Progenitor cell of endocrine pancreas (in vitro differentiated cells): ENCODE measurements at regions not wholly inside any gene's neighbourhood (a gene's known extent, or its start where the extent isn't known, plus 50 kb on each side); places are given as distances from the start of the nearest gene placed in this dataset.

Experiments used
- DNase-seq: peaks from one replicate; pipeline ENCODE4 v3.0.0; 2021; ENCODE audit warnings: low spot score; ENCODE audit not compliant: unreplicated experiment
- H3K27ac Mint-ChIP-seq: 2 replicates; pipeline ENCODE4 v1.8.0; 2021; ENCODE audit warnings: mild to moderate bottlenecking, moderate library complexity, mixed read lengths
- H3K27me3 Mint-ChIP-seq: 2 replicates; pipeline ENCODE4 v1.8.0; 2021; ENCODE audit warnings: mixed read lengths
- H3K36me3 Mint-ChIP-seq: 2 replicates; pipeline ENCODE4 v1.8.0; 2022; ENCODE audit warnings: mixed read lengths; ENCODE audit not compliant: insufficient read depth
- H3K4me1 Mint-ChIP-seq: 2 replicates; pipeline ENCODE4 v1.8.0; 2021; ENCODE audit warnings: low read depth, mixed read lengths
- H3K4me3 Mint-ChIP-seq: 2 replicates; pipeline ENCODE4 v1.8.0; 2021; ENCODE audit warnings: low read depth, mild to moderate bottlenecking, moderate library complexity, mixed read lengths
- H3K9me3 Mint-ChIP-seq: 2 replicates; pipeline ENCODE4 v1.8.0; 2021; ENCODE audit warnings: low read depth, mixed read lengths
- CTCF ChIP-seq: fragments of 200-600 bp; sonication (generic); IDR thresholded peaks from one replicate; pipeline ENCODE4 v1.5.0; 2021; ENCODE audit warnings: antibody characterized with exemption, mild to moderate bottlenecking; ENCODE audit not compliant: unreplicated experiment

GRCh38 chr3:177983320-177983719, 552.9 kb upstream of the KCNMB2 start:
- no peaks in the 10 kb centered on the region for H3K4me1 Mint-ChIP-seq
- no peaks in the 10 kb centered on the region for H3K36me3 Mint-ChIP-seq
- no peak overlapping the region for H3K27ac Mint-ChIP-seq
- H3K4me3 Mint-ChIP-seq: no peak overlapping the region
- TF ChIP-seq CTCF: no peak
- H3K27me3 Mint-ChIP-seq: no peaks in the 10 kb centered on the region
- no peak for DNase-seq
- H3K9me3 Mint-ChIP-seq: no peaks in the 10 kb centered on the region

GRCh38 chr3:177992993-177993970, 543.0 kb upstream of the KCNMB2 start:
- H3K27ac Mint-ChIP-seq: no peak overlapping the region

GRCh38 chr3:177994976-177995375, 541.3 kb upstream of the KCNMB2 start:
- H3K4me3 Mint-ChIP-seq: no peak overlapping the region
- H3K27ac Mint-ChIP-seq: no peak overlapping the region
- H3K36me3 Mint-ChIP-seq: no peaks in the 10 kb centered on the region
- H3K9me3 Mint-ChIP-seq: peaks cover 6% of the 10 kb centered on the region
- no peaks in the 10 kb centered on the region for H3K27me3 Mint-ChIP-seq
- DNase-seq: no peak
- no peak for TF ChIP-seq CTCF
- H3K4me1 Mint-ChIP-seq: peaks cover 2% of the 10 kb centered on the region

More at GRCh38 chr3:177992993-177993970, 543.0 kb upstream of the KCNMB2 start:
- no peaks in the 10 kb centered on the region for H3K27me3 Mint-ChIP-seq
- H3K4me1 Mint-ChIP-seq: peaks cover 2% of the 10 kb centered on the region
- H3K4me3 Mint-ChIP-seq: no peak overlapping the region
- no peak for DNase-seq
- no peaks in the 10 kb centered on the region for H3K9me3 Mint-ChIP-seq
- H3K36me3 Mint-ChIP-seq: no peaks in the 10 kb centered on the region
- TF ChIP-seq CTCF: no peak

- H3K36me3 Mint-ChIP-seq: no peaks in the 10 kb centered on the region
- no peak for DNase-seq
- no peak for TF ChIP-seq CTCF
- peaks cover 2% of the 10 kb centered on the region for H3K4me1 Mint-ChIP-seq
- no peak overlapping the region for H3K4me3 Mint-ChIP-seq
- no peaks in the 10 kb centered on the region for H3K27me3 Mint-ChIP-seq
- peaks cover 6% of the 10 kb centered on the region for H3K9me3 Mint-ChIP-seq
- H3K27ac Mint-ChIP-seq: no peak overlapping the region
Measured at GRCh38 chr3:177995381-177996085, 540.7 kb upstream of the KCNMB2 start.

- H3K9me3 Mint-ChIP-seq: peaks cover 9% of the 10 kb centered on the region
- H3K27ac Mint-ChIP-seq: no peak overlapping the region
- no peak overlapping the region for H3K4me3 Mint-ChIP-seq
- no peak for TF ChIP-seq CTCF
- no peak for DNase-seq
- no peaks in the 10 kb centered on the region for H3K27me3 Mint-ChIP-seq
- no peaks in the 10 kb centered on the region for H3K36me3 Mint-ChIP-seq
- no peaks in the 10 kb centered on the region for H3K4me1 Mint-ChIP-seq
Measured at GRCh38 chr3:178001670-178002101, 534.5 kb upstream of the KCNMB2 start.
